ENCODE measurements at regions not wholly inside any gene's neighbourhood (a gene's known extent, or its start where the extent isn't known, plus 50 kb on each side); places are given as distances from the start of the nearest gene placed in this dataset.

DNA sequence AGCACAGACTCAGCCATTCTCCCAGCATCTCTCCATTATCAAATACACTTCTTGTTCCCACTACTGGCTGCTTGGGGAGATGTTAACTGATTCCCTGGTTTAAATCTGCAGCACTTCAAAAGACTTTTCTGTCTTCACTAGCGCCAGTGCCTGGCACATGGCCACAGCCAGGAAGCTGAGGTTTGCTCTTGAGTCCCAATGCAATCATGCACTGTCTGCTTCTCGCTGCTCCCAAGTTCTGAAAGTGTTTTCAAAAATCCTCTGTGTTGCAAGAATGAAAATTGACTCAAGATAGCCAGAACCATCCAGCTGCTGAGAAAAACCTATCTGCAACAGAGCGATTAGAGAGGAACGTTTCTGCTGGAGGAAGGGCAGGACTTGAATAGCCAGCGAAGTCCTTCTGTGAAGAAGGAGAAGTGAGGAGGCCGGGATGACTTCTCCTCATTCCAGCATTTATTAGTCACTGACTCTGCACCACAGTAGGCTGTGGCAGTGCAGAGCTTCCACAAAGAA lies 358.4 kb upstream of the NR2F2 start:
- TF ChIP-seq CTCF (IDR thresholded peaks at IDR 0.05; ENCODE audit: low read length) (no peak), EZH2 (optimal IDR thresholded peaks at IDR 0.05; ENCODE audit: low read depth, low read length) (no peak), EZH2phosphoT487 (IDR thresholded peaks at IDR 0.05; ENCODE audit: low read length) (no peak)

Data from MM.1S (cell line).